ENCODE measurements at regions not wholly inside any gene's neighbourhood (a gene's known extent, or its start where the extent isn't known, plus 50 kb on each side); places are given as distances from the start of the nearest gene placed in this dataset.
"Not testable (repeated sequence)": the region's sequence is repeated elsewhere in the genome, so short reads cannot be mapped to it uniquely, and the experiment has no call there.

DNA sequence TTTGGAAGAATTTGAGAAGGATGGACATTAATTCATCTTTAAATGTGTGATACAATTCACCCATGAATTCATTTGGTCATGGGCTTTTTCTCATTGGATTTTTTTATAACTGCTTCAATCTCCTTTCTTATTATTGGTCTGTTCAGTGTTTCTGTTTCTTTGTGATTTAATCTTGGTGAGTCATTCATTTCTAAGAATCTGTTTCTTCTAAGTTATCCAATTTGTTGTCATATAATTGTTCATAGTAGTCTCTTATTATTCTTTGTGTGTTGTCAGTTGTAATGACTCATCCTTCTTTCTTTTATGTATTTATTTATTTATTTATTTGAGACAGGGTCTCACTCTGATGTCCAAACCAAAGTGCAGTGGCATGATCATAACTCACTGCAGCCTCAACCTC is 146.1 kb upstream of the ZNF267 start:
- H3K36me3 ChIP-seq = peaks cover 0 to 6% (median 0%) of the 10 kb centered on the region in 4 donors
- intact Hi-C loops (cut with DNase I) = no loop called here
- no peaks in the 10 kb centered on the region for H3K4me1 ChIP-seq
- TF ChIP-seq, protein P1, sequence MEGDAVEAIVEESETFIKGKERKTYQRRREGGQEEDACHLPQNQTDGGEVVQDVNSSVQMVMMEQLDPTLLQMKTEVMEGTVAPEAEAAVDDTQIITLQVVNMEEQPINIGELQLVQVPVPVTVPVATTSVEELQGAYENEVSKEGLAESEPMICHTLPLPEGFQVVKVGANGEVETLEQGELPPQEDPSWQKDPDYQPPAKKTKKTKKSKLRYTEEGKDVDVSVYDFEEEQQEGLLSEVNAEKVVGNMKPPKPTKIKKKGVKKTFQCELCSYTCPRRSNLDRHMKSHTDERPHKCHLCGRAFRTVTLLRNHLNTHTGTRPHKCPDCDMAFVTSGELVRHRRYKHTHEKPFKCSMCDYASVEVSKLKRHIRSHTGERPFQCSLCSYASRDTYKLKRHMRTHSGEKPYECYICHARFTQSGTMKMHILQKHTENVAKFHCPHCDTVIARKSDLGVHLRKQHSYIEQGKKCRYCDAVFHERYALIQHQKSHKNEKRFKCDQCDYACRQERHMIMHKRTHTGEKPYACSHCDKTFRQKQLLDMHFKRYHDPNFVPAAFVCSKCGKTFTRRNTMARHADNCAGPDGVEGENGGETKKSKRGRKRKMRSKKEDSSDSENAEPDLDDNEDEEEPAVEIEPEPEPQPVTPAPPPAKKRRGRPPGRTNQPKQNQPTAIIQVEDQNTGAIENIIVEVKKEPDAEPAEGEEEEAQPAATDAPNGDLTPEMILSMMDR (IDR thresholded peaks at IDR 0.05) = no peak
- no peak for TF ChIP-seq POLR2A (IDR thresholded peaks at IDR 0.05)
- no peaks in the 10 kb centered on the region for H3K27me3 ChIP-seq
- peaks cover 0 to 9% (median 4%) of the 10 kb centered on the region in 4 donors for H3K9me3 ChIP-seq
- no peak for DNase-seq
- ATAC-seq = no peak
- no peak overlapping the region for H3K27ac ChIP-seq
- H3K4me3 ChIP-seq = no peak overlapping the region

DNA sequence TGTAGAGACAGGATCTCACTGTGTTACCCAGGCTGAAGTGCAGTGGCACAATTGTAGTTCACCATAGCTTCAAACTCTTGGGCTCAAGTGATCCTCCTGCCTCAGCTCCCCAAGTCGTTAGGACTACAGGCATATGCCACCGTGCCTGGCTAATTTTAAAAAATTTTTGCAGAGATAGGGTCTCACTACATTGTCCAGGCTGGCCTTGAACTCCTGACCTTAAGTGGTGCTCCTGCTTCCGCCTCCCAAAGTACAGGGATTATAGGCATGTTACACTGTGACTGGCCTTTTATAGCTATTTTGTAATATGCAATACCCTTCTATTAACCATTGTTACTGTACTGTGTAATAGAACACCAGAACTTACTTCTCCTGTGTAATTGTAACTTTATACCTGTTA is 139.3 kb upstream of the ZNF267 start:
- Histone ChIP-seq H3K27me3 (no peaks in the 10 kb centered on the region), H3K36me3 (peaks cover 0 to 19% (median 0%) of the 10 kb centered on the region in 4 donors), H3K4me3 (no peak overlapping the region), H3K27ac (no peak overlapping the region), H3K9me3 (peaks cover 0 to 9% (median 4%) of the 10 kb centered on the region in 4 donors), H3K4me1 (no peaks in the 10 kb centered on the region)
- intact Hi-C loops (cut with DNase I) = no loop called here
- DNase-seq = no peak
- ATAC-seq = no peak
- WGBS (ENCODE audit: insufficient coverage, low coverage, low lambda C conversion rate, missing lambda C conversion rate) = 90% methylated on average over 3 of the region's 3 CpGs
- no peak for TF ChIP-seq POLR2A (IDR thresholded peaks at IDR 0.05)
- TF ChIP-seq, protein P1 (IDR thresholded peaks at IDR 0.05) = no peak

DNA sequence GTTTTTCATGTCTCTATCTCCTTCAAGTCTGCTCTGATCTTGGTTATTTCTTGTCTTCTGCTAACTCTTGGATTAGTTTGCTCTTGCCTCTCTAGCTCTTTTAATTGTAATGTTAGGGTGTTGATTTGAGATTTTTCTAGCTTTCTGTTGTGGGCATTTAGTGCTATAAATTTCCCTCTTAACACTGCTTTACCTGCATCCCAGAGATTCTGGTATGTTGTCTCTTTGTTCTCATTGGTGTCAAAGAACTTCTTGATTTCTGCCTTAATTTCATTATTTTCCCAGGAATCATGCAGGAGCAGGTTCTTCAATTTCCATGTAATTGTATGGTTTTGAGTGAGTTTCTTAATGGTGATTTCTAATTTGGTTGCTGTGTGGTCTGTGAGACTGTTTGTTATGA is 128.5 kb upstream of the ZNF267 start:
- H3K27me3 ChIP-seq; H3K27ac ChIP-seq; intact Hi-C loops (cut with DNase I); H3K4me3 ChIP-seq; ATAC-seq; H3K36me3 ChIP-seq; DNase-seq; H3K4me1 ChIP-seq: not testable (repeated sequence)
- peaks cover 0 to 46% (median 31%) of the 10 kb centered on the region in 4 donors for H3K9me3 ChIP-seq

DNA sequence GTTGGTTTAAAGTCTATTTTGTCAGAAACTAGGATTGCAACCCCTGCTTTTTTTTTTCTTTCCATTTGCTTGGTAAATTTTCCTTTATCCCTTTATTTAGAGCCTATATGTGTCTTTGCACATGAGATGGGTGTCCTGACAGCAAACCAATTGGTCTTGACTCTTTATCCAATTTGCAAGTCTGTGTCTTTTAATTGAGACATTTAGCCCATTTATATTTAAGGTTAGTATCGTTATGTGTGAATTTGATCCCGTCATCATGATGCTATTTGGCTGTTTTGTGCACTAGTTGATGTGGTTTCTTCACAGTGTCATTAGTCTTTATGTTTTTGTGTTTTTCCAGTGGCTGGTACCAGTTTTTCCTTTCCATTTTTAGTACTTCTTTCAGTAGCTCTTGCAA is 127.7 kb upstream of the ZNF267 start:
- WGBS (ENCODE audit: insufficient coverage, low coverage, low lambda C conversion rate, missing lambda C conversion rate) = 100% methylated on average over 2 of the region's 2 CpGs
- Histone ChIP-seq H3K9me3 (peaks cover 0 to 51% (median 27%) of the 10 kb centered on the region in 4 donors), H3K27ac (no peak overlapping the region), H3K36me3 (peaks cover 0 to 5% (median 0%) of the 10 kb centered on the region in 4 donors), H3K4me3 (no peak overlapping the region), H3K4me1 (no peaks in the 10 kb centered on the region), H3K27me3 (no peaks in the 10 kb centered on the region)
- DNase-seq (no peak), ATAC-seq (no peak)
- TF ChIP-seq, protein P1 (IDR thresholded peaks at IDR 0.05) = no peak
- TF ChIP-seq POLR2A (IDR thresholded peaks at IDR 0.05) = no peak
- intact Hi-C loops (cut with DNase I) = no loop called here

DNA sequence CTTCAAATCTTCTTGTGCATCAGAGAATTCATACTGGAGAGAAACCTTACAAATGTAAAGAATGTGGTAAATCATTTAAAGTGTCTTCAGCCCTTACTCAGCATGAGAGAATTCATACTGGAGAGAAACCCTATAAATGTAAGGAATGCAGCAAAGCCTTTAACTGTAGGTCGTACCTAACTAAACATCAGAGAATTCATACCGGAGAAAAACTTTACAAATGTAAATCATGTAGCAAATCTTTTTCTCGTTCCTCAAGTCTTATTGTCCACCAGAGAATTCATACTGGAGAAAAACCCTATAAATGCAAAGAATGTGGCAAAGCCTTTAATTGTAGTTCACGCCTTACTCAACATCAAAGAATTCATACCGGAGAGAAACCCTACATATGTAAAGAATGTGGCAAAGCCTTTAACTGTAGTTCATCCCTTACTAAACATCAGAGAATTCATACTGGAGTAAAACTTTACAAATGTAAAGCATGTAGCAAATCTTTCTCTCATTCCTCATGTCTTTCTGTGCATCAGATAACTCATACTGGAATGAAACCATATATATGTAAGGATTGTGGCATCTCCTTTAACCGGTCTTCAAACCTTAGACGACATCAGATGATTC is 118.5 kb upstream of the ZNF267 start:
- H3K27me3 ChIP-seq = no peaks in the 10 kb centered on the region
- no peak for ATAC-seq
- no peaks in the 10 kb centered on the region for H3K4me1 ChIP-seq
- TF ChIP-seq, protein P1 (IDR thresholded peaks at IDR 0.05) = no peak
- TF ChIP-seq POLR2A (IDR thresholded peaks at IDR 0.05) = no peak
- H3K9me3 ChIP-seq = peaks cover 8 to 90% (median 44%) of the 10 kb centered on the region in 4 donors
- H3K4me3 ChIP-seq = no peak overlapping the region
- intact Hi-C loops (cut with DNase I) = no loop called here
- WGBS (ENCODE audit: insufficient coverage, low coverage, low lambda C conversion rate, missing lambda C conversion rate) = 91% methylated on average over 7 of the region's 7 CpGs
- no peak for DNase-seq
- peaks cover 0 to 27% (median 0%) of the 10 kb centered on the region in 4 donors for H3K36me3 ChIP-seq
- no peak overlapping the region for H3K27ac ChIP-seq

All from right lobe of liver (tissue), 6 donors.